ENCODE measurements at regions not wholly inside any gene's neighbourhood (a gene's known extent, or its start where the extent isn't known, plus 50 kb on each side); places are given as distances from the start of the nearest gene placed in this dataset.

- no peaks in the 10 kb centered on the region for H3K9me1 ChIP-seq (replicated peaks; ENCODE audit: control insufficient read depth, extremely low read depth, insufficient read depth, low read length)
- no peaks in the 10 kb centered on the region for H3K79me2 ChIP-seq (ENCODE audit: control insufficient read depth, insufficient read depth, low read length)
- H3K4me2 ChIP-seq (ENCODE audit: insufficient read depth, low read length) = no peak overlapping the region
- no peak overlapping the region for H3K4me3 ChIP-seq (replicated peaks in 1 of 3; ENCODE audit: insufficient read depth in 1 of 3, low read depth in 1 of 3, low read length in 3 of 3)
- H3K9ac ChIP-seq (replicated peaks; ENCODE audit: extremely low read depth, insufficient read depth, low read length) = no peak overlapping the region
- dilution Hi-C loops (cut with MboI; ENCODE audit: extremely low pct_ligation_motif_present, low sequenced_read_pairs) = no loop called here
- TF ChIP-seq MYC (IDR thresholded peaks at IDR 0.05; ENCODE audit: low read depth, low read length) (no peak), GATA2 (IDR thresholded peaks at IDR 0.05; ENCODE audit: insufficient read depth, insufficient read length, low read depth, low read length) (no peak), JUN (IDR thresholded peaks at IDR 0.05; ENCODE audit: borderline replicate concordance, insufficient read depth, insufficient read length, low read depth) (no peak), POLR2AphosphoS5 (IDR thresholded peaks at IDR 0.05; ENCODE audit: insufficient read depth, low read depth, low read length) (no peak)
- TF ChIP-seq, protein P1, sequence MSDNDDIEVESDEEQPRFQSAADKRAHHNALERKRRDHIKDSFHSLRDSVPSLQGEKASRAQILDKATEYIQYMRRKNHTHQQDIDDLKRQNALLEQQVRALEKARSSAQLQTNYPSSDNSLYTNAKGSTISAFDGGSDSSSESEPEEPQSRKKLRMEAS (IDR thresholded peaks at IDR 0.05; ENCODE audit: insufficient read depth, insufficient read length) = no peak
- no peaks in the 10 kb centered on the region for H3K27me3 ChIP-seq (ENCODE audit: control insufficient read depth in 2 of 2, insufficient read depth in 2 of 2, low read length in 2 of 2)
- intact Hi-C loops (cut with micrococcal nuclease) = no loop called here
- POLR2A ChIA-PET = no interaction called here
- H3K27ac ChIP-seq (ENCODE audit: insufficient read depth, low read depth, low read length) = no peak overlapping the region
- CTCF ChIA-PET = interaction anchor here (1.1 kb wide), 1 partner anchor 56 kb away, joined by 3 read pairs; no protein-coding TSS in a partner anchor
- FAIRE-seq (no peak), DNase-seq (ENCODE audit: low read depth, low spot score) (no peak)
- no peaks in the 10 kb centered on the region for H3K36me3 ChIP-seq (ENCODE audit: control insufficient read depth in 2 of 2, extremely low read depth in 1 of 2, insufficient read depth in 2 of 2, low read length in 2 of 2)
- H2AFZ ChIP-seq (ENCODE audit: low read depth, low read length) = no peak overlapping the region
- BruUV-seq (replicated peaks) = no TSS peak
- no peaks in the 10 kb centered on the region for H3K9me3 ChIP-seq (replicated peaks; ENCODE audit: control insufficient read depth, insufficient read depth, low read length)
- H3K4me1 ChIP-seq (ENCODE audit: control insufficient read depth, extremely low read depth, insufficient read depth, low read length) = peaks cover 4% of the 10 kb centered on the region
- H4K20me1 ChIP-seq (replicated peaks; ENCODE audit: control insufficient read depth, extremely low read depth, insufficient read depth, low read length) = no peaks in the 10 kb centered on the region
Measured at GRCh38 chr3:43218156-43218555, 68.2 kb upstream of the SNRK start.

DNA sequence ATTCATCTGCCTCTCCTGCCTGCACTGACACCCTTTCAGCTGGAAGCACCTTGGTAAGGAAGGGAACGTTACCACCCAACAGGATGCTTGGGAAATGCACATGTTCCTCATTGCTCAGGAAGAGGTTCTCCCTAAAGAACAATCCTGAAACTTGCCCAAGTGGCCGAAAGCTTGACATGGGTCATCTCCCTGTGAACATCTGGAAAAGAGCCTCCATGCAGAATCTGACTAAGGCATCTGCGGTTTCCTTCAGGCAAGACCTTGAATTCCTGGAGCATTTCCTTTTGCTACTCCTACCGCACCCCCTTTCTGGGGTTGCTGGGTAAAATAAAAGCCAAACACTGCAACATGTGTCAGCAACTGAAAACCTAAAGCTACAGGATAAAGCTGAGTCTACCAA is 68.7 kb upstream of the SNRK start:
- intact Hi-C loops (cut with micrococcal nuclease) = no loop called here
- CTCF ChIA-PET = interaction anchor here (1.1 kb wide), 1 partner anchor 55 kb away, joined by 3 read pairs; no protein-coding TSS in a partner anchor
- no peak overlapping the region for H2AFZ ChIP-seq (ENCODE audit: low read depth, low read length)

More for the DNA sequence above, 68.7 kb upstream of the SNRK start:
- no peak for DNase-seq (ENCODE audit: low read depth, low spot score)
- Histone ChIP-seq H3K27me3 (ENCODE audit: control insufficient read depth in 2 of 2, insufficient read depth in 2 of 2, low read length in 2 of 2) (no peaks in the 10 kb centered on the region), H3K9ac (replicated peaks; ENCODE audit: extremely low read depth, insufficient read depth, low read length) (no peak overlapping the region), H3K9me3 (replicated peaks; ENCODE audit: control insufficient read depth, insufficient read depth, low read length) (no peaks in the 10 kb centered on the region), H3K9me1 (replicated peaks; ENCODE audit: control insufficient read depth, extremely low read depth, insufficient read depth, low read length) (no peaks in the 10 kb centered on the region), H4K20me1 (replicated peaks; ENCODE audit: control insufficient read depth, extremely low read depth, insufficient read depth, low read length) (no peaks in the 10 kb centered on the region), H3K4me2 (ENCODE audit: insufficient read depth, low read length) (no peak overlapping the region), H3K4me1 (ENCODE audit: control insufficient read depth, extremely low read depth, insufficient read depth, low read length) (peaks cover 4% of the 10 kb centered on the region), H3K4me3 (replicated peaks in 1 of 3; ENCODE audit: insufficient read depth in 1 of 3, low read depth in 1 of 3, low read length in 3 of 3) (no peak overlapping the region), H3K36me3 (ENCODE audit: control insufficient read depth in 2 of 2, extremely low read depth in 1 of 2, insufficient read depth in 2 of 2, low read length in 2 of 2) (no peaks in the 10 kb centered on the region), H3K27ac (ENCODE audit: insufficient read depth, low read depth, low read length) (peak overlapping the region; percentile 3), H3K79me2 (ENCODE audit: control insufficient read depth, insufficient read depth, low read length) (no peaks in the 10 kb centered on the region)
- POLR2A ChIA-PET = no interaction called here
- BruUV-seq (replicated peaks) = no TSS peak
- peak; percentile 77 for FAIRE-seq
- dilution Hi-C loops (cut with MboI; ENCODE audit: extremely low pct_ligation_motif_present, low sequenced_read_pairs) = no loop called here
- TF ChIP-seq CTCF (IDR thresholded peaks at IDR 0.05; ENCODE audit: extremely low read depth in 1 of 2, insufficient read depth in 1 of 2, low read depth in 1 of 2, low read length in 2 of 2) (no peak), EZH2 (IDR thresholded peaks at IDR 0.05; ENCODE audit: borderline replicate concordance, low read depth, low read length, severe bottlenecking) (no peak), GATA2 (IDR thresholded peaks at IDR 0.05; ENCODE audit: insufficient read depth, insufficient read length, low read depth, low read length) (peak; percentile 8), POLR2A (IDR thresholded peaks at IDR 0.05; ENCODE audit: low read depth, low read length) (no peak), JUN (IDR thresholded peaks at IDR 0.05; ENCODE audit: borderline replicate concordance, insufficient read depth, insufficient read length, low read depth) (no peak)
- TF ChIP-seq, protein P1 (IDR thresholded peaks at IDR 0.05; ENCODE audit: insufficient read depth, insufficient read length) = no peak
